Ramos (cell line): ENCODE measurements at regions not wholly inside any gene's neighbourhood (a gene's known extent, or its start where the extent isn't known, plus 50 kb on each side); places are given as distances from the start of the nearest gene placed in this dataset.
"Not testable (repeated sequence)": the region's sequence is repeated elsewhere in the genome, so short reads cannot be mapped to it uniquely, and the experiment has no call there.

Source experiments
- in situ Hi-C: fragments of 300-500 bp; cut with MboI; formaldehyde crosslinking; loops from one replicate; pipeline ENCODE4 v1.14.3; 2022; ENCODE audit warnings: low sequenced_read_pairs; ENCODE audit not compliant: unreplicated experiment

GRCh38 chr14:38611928-38612327, 356.0 kb upstream of the CLEC14A start:
- in situ Hi-C loops = no loop called here

DNA sequence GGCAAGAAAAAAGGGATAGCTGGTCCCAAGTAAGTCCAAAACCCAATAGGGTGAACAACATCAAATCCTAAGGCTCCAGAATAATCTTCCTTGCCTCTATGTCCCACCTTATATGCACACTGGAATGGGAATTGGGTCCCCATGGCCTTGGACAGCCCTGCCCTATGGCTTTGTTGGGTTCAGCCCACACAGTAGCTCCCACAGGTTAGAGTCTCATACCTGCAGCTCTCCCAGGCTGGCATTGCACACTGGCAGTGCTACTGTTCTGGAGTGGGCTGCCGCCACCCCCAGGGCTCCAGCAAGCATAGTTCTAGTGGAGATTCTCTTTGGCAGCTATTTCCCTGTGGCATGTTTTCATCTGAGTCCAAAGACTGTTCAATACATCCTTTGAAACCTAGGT, 352.4 kb upstream of the CLEC14A start:
- in situ Hi-C loops = no loop called here

GRCh38 chr14:38605193-38606114, 349.6 kb upstream of the CLEC14A start:
- in situ Hi-C loops = no loop called here

- in situ Hi-C loops = not testable (repeated sequence)
These were observed 344.7 kb upstream of the CLEC14A start for GRCh38 chr14:38600572-38600971.

DNA sequence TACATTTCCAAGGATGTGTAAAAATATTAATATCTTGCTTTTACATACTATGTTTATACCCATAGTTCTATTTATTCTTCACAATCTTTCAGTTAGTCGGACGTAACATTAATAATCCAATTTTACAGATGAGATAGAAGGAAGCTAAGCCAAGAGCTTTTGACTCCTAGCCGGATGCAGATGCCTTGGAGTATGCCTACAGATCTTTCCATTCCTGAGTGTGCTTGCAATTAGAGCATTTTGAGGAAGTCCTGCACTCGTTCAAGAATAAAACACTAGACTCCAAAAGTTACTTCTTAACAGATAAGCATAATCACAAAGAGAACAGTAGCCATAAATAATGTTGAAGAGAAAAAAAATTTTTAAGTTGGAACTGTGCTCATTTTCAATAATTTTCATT, 337.6 kb upstream of the CLEC14A start:
- in situ Hi-C loops = no loop called here

GRCh38 chr14:38592764-38593442, 337.0 kb upstream of the CLEC14A start:
- in situ Hi-C loops = no loop called here

- in situ Hi-C loops = no loop called here
These were observed 334.0 kb upstream of the CLEC14A start for GRCh38 chr14:38589747-38590350.

DNA sequence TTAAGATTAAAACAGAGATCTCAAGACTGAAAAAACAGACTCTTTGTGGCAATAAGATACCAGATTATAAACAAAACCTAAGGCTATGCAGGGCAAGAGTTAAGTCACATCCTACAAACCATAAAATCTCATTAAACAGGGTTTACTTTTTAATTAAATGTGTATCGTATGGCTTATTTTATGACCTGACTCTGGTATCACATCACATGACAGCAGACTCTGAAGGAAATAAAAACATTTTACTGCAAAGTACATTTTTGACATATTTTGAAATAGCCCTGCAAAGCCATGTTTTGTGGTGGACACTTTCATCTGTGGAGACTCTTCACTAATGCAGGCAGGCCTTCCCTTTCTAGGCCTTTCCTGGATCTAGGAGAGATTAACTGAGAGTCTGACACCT, 327.6 kb upstream of the CLEC14A start:
- in situ Hi-C loops = no loop called here

- in situ Hi-C loops = no loop called here
These were observed 322.4 kb upstream of the CLEC14A start for GRCh38 chr14:38578278-38578681.

GRCh38 chr14:38567703-38568102, 311.8 kb upstream of the CLEC14A start:
- in situ Hi-C loops = no loop called here

DNA sequence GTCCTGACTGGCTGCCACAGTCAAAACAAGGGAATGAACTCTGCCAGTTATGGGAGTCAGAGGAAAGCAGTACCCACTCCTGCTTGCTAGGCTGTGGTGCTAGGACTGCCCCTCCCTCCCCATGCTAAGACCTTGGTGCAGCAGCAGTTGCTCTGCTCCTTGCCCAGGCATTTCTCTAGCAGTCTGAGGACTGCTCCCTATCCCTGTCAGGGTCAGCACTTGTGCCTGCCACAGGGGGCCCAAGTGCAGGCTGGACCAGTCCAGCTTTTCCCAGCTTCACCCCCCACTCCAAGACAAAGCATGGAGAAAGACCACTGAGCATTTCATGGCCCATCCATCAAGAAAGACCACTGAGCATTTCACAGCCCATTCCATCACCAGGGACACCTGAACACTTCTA, 305.8 kb upstream of the CLEC14A start:
- in situ Hi-C loops = no loop called here

DNA sequence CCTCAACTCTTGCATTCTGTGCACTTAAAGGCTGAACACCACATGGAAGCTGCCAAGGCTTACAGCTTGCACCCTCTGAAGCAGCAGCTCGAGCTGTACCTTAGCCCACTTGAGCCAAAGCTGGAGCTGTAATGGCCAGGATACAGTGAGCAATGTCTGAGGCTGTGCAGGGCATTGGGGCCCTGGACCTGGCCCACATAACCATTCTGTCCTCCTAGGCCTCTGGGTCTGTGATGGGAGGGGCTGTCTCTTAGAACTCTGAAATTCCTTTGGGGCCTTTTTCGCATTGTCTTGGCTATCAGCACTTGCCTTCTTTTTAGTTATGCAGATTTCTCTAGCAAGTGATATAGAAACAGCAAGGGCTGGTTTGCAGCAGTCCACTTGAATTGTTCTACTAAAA, 303.8 kb upstream of the CLEC14A start:
- in situ Hi-C loops = no loop called here

- in situ Hi-C loops = not testable (repeated sequence)
These were observed 301.5 kb upstream of the CLEC14A start for GRCh38 chr14:38557391-38557790.

DNA sequence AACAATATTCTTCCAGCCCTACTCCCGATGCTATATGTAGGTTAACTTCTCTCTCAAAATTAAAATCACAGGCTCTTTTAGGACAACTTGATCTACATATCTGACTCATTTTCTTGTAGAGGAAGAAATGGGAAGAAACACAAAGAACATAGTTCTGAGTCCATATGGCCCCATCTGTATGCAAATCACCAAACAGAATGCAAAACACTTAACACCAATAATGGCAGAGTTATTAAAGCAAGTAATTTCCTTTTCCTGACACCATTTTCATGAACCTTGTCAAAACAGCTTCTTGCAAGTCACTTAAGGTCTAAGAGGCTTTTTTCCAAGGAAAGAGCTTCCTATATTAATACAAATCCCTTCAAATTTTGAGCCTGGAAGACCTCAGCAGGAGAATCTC, 300.4 kb upstream of the CLEC14A start:
- in situ Hi-C loops = no loop called here

- in situ Hi-C loops = no loop called here
These were observed 298.1 kb upstream of the CLEC14A start for GRCh38 chr14:38554026-38554425.

- in situ Hi-C loops = no loop called here
These were observed 297.7 kb upstream of the CLEC14A start for GRCh38 chr14:38553586-38553985.

DNA sequence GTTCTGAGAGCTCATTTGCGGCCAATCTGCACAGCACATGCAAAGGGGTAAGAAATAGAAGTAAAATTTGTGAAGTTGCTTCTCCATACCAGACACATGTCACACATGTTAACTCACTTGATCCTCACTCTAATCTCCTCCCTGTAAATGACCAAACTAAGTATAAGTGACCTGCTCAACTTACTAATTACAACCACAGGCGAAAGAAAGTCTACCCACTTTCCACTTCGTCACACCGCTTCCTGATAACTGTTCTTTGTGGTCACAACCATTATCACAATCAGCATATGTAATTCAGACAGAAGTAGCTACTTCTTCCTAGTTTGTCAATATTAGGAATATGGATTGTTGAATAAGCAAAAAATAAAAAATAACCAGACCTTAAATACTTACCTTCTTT, 293.7 kb upstream of the CLEC14A start:
- in situ Hi-C loops = no loop called here

DNA sequence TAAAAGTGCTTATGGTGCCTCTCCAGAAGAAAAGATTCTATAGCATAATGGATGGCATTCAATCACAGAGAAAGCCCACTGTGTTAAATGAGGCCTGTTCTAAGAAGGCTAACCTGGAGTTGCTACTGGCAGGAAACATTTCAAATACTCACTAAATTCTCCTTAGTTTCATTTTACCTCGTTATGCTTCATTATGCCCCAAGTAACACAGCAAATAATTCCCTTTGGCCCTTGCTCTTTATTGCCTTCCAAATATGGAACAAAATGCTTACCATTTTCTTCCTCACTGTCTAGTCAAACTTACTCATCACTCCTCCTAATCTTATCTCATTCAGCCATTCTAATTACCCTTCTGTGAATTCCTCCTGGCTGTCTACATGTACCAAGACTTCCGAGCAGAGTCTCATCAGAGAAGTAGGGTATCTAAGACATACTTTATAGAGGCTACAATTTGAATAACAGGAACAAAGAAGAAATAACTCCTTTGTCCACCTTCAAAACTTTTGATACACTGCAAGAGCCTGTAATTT, 292.1 kb upstream of the CLEC14A start:
- in situ Hi-C loops = no loop called here

DNA sequence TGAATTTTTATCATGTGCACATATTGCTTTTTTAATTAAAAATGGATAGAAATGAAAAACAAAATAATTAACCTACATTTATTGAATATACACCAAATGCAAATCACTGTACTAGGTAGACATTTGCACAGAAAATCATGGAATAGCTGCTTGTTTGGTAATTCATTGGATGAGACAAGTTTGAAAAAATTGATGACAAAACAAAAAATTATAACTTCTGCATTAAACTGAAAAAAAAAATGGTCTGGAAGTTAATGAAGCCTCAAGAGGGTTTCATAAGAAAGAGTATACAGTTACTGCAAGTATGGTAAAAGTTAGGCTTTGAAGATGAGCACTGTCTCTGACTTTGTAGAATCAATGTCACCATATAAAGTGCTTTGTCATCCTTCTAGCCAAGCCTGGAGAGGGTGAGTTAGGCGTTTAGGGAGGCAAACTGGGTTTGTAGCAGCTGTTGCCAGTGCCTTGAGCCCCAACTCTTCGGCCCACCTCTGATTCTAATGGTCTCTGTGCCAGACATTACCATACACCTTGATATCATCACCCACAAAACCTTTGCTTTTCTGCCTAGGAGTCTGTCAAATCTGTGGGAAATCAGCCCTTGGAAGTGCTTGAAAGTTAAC, 291.1 kb upstream of the CLEC14A start:
- in situ Hi-C loops = no loop called here

GRCh38 chr14:38544776-38545175, 288.9 kb upstream of the CLEC14A start:
- in situ Hi-C loops = no loop called here

DNA sequence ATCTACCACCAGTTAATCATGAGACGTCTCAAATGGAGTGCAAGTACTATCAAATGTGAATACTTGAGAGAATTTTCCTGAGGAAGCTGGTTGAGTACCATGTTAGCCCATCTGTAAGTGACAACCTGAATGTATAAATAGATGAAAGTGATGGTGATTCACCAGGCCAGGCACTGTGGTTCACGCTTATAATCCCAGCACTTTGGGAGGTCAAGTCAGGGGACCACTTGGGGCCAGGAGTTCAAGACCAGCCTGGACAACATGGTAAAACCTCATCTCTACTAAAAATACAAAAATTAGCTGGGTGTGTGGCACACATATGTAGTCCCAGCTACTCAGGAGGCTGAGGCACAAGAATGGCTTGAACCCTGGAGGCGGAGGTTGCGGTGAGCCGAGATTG, 288.0 kb upstream of the CLEC14A start:
- in situ Hi-C loops = not testable (repeated sequence)
